ENCODE measurements at regions not wholly inside any gene's neighbourhood (a gene's known extent, or its start where the extent isn't known, plus 50 kb on each side); places are given as distances from the start of the nearest gene placed in this dataset.

DNA sequence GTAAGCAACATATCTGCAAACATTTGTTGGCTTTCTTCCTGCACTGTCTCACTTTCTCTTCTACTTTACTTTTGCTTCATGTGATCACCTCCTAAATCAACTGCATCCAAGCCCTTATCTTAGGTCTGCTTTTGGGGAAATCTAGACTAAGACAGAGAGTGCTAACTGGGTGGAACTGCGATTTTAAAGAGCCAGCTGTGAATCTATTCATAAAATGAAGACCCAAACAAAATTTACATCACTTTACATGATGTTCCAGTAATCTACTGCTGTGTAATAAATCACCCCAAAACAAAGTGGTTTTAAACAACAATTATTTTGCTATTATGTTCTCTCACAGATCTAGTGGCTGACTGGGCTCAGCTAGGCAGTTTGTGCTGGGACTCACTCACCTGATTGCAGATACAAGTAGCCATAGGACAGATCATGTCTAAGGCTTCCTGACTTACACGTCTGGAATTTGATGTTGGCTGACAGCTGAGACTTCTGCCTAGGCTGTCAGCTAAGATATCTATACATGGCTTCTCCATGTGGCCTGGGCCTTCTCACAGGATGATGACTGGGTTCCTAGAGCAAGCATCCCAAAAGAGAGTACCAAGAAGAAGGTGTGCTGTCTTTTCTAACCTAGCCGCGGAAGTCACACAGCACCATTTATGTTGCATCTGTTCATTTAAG is 145.1 kb upstream of the TBCA start:
- TF ChIP-seq, protein P1, sequence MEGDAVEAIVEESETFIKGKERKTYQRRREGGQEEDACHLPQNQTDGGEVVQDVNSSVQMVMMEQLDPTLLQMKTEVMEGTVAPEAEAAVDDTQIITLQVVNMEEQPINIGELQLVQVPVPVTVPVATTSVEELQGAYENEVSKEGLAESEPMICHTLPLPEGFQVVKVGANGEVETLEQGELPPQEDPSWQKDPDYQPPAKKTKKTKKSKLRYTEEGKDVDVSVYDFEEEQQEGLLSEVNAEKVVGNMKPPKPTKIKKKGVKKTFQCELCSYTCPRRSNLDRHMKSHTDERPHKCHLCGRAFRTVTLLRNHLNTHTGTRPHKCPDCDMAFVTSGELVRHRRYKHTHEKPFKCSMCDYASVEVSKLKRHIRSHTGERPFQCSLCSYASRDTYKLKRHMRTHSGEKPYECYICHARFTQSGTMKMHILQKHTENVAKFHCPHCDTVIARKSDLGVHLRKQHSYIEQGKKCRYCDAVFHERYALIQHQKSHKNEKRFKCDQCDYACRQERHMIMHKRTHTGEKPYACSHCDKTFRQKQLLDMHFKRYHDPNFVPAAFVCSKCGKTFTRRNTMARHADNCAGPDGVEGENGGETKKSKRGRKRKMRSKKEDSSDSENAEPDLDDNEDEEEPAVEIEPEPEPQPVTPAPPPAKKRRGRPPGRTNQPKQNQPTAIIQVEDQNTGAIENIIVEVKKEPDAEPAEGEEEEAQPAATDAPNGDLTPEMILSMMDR (IDR thresholded peaks at IDR 0.05; ENCODE audit: unreplicated experiment), result no peak
- Mint-ChIP-seq H3K36me3 (peaks cover 4% of the 10 kb centered on the region), H3K27me3 (ENCODE audit: low read depth) (peaks cover 4% of the 10 kb centered on the region)

DNA sequence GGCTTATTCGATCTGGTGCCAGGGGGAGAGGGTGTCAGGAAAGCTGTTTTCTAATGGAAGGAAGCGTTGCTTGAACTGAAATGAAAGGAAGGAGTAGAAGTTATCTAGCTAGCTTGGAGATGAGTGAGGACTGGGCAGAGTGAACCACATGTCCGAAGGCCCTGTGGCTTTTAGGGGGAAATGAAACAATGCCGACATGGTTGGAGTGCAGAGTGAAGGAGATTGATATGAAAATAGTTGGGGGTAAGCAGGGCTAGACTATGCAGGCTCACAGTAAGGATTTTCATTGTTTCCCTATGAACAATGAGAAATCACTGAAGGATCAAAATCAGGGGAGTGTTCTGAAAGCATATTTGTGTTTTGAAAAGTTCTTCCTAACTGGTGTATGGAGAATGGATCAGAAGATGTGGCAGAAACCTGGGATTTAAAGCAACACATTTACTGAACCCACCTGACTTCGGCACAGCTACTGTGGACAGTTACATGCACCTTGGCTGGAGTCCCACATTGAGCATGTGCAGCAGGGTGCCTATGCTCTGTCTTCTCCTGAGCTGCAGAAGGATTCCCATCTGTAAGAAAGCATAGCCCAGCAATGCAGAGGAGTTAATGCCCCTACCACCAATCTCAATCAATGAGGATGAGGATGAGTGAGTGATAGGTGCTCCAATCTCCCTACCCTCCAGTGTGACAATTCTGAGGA is 144.4 kb upstream of the TBCA start:
- peaks cover 5% of the 10 kb centered on the region for H3K9me3 Mint-ChIP-seq

More for the DNA sequence above, 145.1 kb upstream of the TBCA start:
- H3K9me3 Mint-ChIP-seq, result peaks cover 7% of the 10 kb centered on the region
- no peaks in the 10 kb centered on the region for H3K4me1 Mint-ChIP-seq
- no peak overlapping the region for H3K4me3 Mint-ChIP-seq
- DNase-seq (ENCODE audit: low spot score in 2 of 2, unreplicated experiment in 2 of 2), result no peak
- no peak overlapping the region for H3K27ac Mint-ChIP-seq

DNA sequence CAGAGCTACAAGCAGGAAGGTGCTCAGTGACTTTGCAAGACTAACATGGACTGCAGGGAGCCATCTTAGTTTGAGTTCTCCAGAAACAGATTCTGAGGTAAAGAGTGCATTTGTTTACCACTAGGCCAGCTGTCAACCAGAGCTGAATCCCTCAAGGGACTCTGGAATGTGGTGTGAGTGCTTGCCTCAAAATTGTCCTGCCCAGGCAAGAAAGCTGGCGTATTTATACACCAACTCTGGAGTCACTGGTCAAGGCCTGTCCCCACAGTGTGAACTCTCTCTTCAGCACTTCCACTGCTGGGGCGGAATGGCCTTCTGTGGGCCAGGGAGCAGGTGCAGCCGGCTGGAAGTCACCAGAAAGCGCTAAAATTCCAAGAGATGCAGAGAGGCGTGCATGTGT is 139.2 kb upstream of the TBCA start:
- no peaks in the 10 kb centered on the region for H3K4me1 Mint-ChIP-seq
- no peak overlapping the region for H3K27ac Mint-ChIP-seq
- H3K4me3 Mint-ChIP-seq, result no peak overlapping the region
- peaks cover 16% of the 10 kb centered on the region for H3K9me3 Mint-ChIP-seq
- H3K27me3 Mint-ChIP-seq (ENCODE audit: low read depth), result peaks cover 16% of the 10 kb centered on the region
- TF ChIP-seq, protein P1 (IDR thresholded peaks at IDR 0.05; ENCODE audit: unreplicated experiment), result no peak
- H3K36me3 Mint-ChIP-seq, result no peaks in the 10 kb centered on the region
- DNase-seq (ENCODE audit: low spot score in 2 of 2, unreplicated experiment in 2 of 2), result no peak

More for the DNA sequence above, 144.4 kb upstream of the TBCA start:
- Mint-ChIP-seq H3K27ac (no peak overlapping the region), H3K4me1 (no peaks in the 10 kb centered on the region), H3K4me3 (no peak overlapping the region), H3K36me3 (peaks cover 2% of the 10 kb centered on the region), H3K27me3 (ENCODE audit: low read depth) (peaks cover 4% of the 10 kb centered on the region)
- TF ChIP-seq, protein P1 (IDR thresholded peaks at IDR 0.05; ENCODE audit: unreplicated experiment), result no peak
- no peak for DNase-seq (ENCODE audit: low spot score in 2 of 2, unreplicated experiment in 2 of 2)

DNA sequence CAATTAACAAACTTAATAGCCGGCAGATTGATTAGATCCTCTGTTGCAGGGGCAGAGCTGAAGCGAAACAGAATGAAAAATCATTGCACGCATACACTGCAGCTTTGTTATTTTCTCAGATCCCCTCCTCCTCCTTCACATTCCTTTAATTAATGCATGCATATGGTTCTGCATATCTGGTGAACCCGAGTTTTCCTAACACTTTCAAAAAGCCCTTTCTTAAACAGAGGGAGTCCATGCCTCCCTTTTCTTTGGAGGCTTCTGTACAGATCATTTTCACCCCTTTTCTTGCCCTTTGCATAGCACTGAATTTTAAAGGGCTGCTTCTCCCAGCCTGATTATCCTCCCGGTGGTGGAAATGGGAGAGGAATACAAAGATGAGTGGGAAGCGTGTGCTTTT is 136.6 kb upstream of the TBCA start:
- H3K27me3 Mint-ChIP-seq (ENCODE audit: low read depth), result peaks cover 16% of the 10 kb centered on the region
- peaks cover 16% of the 10 kb centered on the region for H3K9me3 Mint-ChIP-seq
- no peaks in the 10 kb centered on the region for H3K4me1 Mint-ChIP-seq
- no peak overlapping the region for H3K27ac Mint-ChIP-seq
- H3K4me3 Mint-ChIP-seq, result no peak overlapping the region
- H3K36me3 Mint-ChIP-seq, result no peaks in the 10 kb centered on the region
- TF ChIP-seq, protein P1 (IDR thresholded peaks at IDR 0.05; ENCODE audit: unreplicated experiment), result no peak
- no peak for DNase-seq (ENCODE audit: low spot score in 2 of 2, unreplicated experiment in 2 of 2)

DNA sequence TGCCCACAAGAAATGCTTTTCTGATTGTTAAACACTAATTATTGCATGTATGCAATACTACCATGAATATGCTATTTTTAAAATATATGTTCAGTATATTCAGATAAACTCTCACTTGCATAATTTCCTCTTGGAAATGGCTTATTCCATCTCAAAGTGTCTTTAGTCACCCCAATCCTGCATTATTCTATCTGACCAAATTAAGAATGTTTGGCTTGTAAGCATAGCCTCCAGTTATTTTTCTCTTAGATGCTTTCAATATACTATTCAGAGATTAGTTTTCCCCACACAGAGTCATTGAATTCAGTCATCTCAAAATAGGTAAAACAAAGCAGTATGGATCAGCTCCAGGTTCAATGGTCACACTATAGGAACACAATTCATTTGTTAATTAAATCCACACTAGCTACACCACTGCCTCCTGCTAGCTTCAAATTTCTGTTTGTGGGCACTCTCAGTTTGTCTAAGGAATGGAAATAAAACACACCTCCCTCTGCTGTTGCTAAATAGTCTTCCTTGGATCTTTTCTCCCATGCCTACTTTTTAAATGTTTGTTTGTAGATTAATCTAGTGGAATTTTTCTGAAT is 134.6 kb upstream of the TBCA start:
- peaks cover 16% of the 10 kb centered on the region for H3K27me3 Mint-ChIP-seq (ENCODE audit: low read depth)
- TF ChIP-seq, protein P1 (IDR thresholded peaks at IDR 0.05; ENCODE audit: unreplicated experiment), result no peak
- no peaks in the 10 kb centered on the region for H3K36me3 Mint-ChIP-seq
- DNase-seq (ENCODE audit: low spot score in 2 of 2, unreplicated experiment in 2 of 2), result no peak
- H3K27ac Mint-ChIP-seq, result no peak overlapping the region
- H3K4me3 Mint-ChIP-seq, result no peak overlapping the region
- H3K4me1 Mint-ChIP-seq, result no peaks in the 10 kb centered on the region
- H3K9me3 Mint-ChIP-seq, result peaks cover 16% of the 10 kb centered on the region

Measured in mesothelial cell of epicardium (in vitro differentiated cells).